Suprapubic skin (tissue), 4 donors: ENCODE measurements at regions not wholly inside any gene's neighbourhood (a gene's known extent, or its start where the extent isn't known, plus 50 kb on each side); places are given as distances from the start of the nearest gene placed in this dataset.

ENCODE experiments used
- EP300 ChIP-seq: sonication (generic); formaldehyde crosslinking; IDR thresholded peaks from one replicate; pipeline ENCODE4 v1.6.1; 2017; ENCODE audit warnings: antibody characterized with exemption
- POLR2A ChIP-seq, 2 donors: fragments of 450-650 bp; IDR thresholded peaks; one replicate each; pipeline ENCODE4 v1.6.1; 2017; ENCODE audit warnings: antibody characterized with exemption in 2 of 2, mild to moderate bottlenecking in 2 of 2, moderate library complexity in 2 of 2
- POLR2AphosphoS5 ChIP-seq, 3 donors: sonication (generic); formaldehyde crosslinking; IDR thresholded peaks; one replicate each; pipeline ENCODE4 v1.6.1; 2017; ENCODE audit warnings: antibody characterized with exemption in 3 of 3
- TF ChIP-seq, protein P1 (sequence below), 2 donors: fragments of 200-600 bp in 1 of 2; fragments of 450-650 bp in 1 of 2; sonication (generic) in 1 of 2; IDR thresholded peaks; one replicate each; pipeline ENCODE4 v1.5.1; 2016 to 2019; ENCODE audit warnings: antibody characterized with exemption in 2 of 2, mild to moderate bottlenecking in 1 of 2, moderate library complexity in 1 of 2

GRCh38 chr14:43481864-43482263, 1025.2 kb downstream of the FSCB start:
- no peak for TF ChIP-seq EP300
- no peak for TF ChIP-seq POLR2AphosphoS5 (IDR thresholded peaks at IDR 0.05)
- TF ChIP-seq, protein P1, sequence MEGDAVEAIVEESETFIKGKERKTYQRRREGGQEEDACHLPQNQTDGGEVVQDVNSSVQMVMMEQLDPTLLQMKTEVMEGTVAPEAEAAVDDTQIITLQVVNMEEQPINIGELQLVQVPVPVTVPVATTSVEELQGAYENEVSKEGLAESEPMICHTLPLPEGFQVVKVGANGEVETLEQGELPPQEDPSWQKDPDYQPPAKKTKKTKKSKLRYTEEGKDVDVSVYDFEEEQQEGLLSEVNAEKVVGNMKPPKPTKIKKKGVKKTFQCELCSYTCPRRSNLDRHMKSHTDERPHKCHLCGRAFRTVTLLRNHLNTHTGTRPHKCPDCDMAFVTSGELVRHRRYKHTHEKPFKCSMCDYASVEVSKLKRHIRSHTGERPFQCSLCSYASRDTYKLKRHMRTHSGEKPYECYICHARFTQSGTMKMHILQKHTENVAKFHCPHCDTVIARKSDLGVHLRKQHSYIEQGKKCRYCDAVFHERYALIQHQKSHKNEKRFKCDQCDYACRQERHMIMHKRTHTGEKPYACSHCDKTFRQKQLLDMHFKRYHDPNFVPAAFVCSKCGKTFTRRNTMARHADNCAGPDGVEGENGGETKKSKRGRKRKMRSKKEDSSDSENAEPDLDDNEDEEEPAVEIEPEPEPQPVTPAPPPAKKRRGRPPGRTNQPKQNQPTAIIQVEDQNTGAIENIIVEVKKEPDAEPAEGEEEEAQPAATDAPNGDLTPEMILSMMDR (IDR thresholded peaks at IDR 0.05): no peak
- no peak for TF ChIP-seq POLR2A (IDR thresholded peaks at IDR 0.05)
